ENCODE measurements at regions not wholly inside any gene's neighbourhood (a gene's known extent, or its start where the extent isn't known, plus 50 kb on each side); places are given as distances from the start of the nearest gene placed in this dataset.
"Not testable (repeated sequence)": the region's sequence is repeated elsewhere in the genome, so short reads cannot be mapped to it uniquely, and the experiment has no call there.

DNA sequence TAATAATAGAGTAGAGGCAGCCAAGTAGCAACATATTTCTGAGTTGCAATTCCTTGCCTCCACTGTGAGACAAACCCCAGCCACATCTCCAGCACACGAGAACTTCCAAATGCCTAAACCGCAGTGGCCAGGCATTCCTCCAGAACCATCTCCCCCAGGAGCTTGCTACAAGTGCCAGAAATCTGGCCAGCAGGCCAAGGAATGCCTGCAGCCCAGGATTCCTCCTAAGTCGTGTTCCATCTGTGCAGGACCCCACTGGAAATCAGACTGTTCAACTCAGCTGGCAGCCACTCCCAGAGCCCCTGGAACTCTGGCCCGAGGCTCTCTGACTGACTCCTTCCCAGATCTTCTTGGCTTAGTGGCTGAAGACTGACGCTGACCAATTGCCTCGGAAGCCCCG is 937.2 kb upstream of the HS3ST1 start:
- not testable (repeated sequence) for DNase-seq (ENCODE audit: low read depth in 2 of 2)

DNA sequence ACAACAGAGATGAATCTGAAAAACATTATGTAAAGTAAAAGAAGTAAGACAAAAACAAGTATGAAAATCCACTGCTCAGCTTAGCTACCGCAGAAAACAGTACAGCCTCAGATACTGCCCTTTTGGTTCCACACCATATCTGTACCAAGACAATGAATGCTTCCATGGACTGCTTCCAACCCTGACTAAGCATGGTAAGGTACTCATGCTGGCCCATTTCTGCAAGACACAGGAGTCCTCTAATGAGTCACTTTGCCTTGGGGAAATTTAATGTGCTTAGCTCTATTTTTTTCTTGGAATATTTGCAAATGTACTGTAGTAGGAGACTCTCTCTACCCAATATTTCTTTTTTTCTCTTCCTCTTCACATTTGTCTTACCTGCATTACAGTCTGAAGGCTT is 931.7 kb upstream of the HS3ST1 start:
- DNase-seq (ENCODE audit: low read depth in 2 of 2): no peak

DNA sequence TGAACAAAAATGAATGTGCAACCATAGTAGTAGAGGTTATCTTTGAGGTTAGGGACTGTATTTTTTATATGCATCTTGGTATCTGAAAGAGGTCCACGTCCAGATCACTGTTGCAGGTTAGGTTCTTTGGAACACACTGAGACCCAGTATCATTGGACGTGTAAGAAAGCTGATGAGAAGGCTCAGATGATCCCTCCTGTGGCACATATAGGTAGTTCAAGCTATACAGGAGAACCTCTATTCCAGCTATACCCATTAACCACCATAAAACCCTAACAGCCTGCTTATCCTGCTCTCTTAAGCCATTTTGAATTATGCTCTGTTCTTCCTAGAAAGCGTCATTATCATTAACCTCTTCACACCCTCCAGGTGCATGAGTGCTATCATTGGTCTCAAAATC is 930.7 kb upstream of the HS3ST1 start:
- no peak for DNase-seq (ENCODE audit: low read depth in 2 of 2)

DNA sequence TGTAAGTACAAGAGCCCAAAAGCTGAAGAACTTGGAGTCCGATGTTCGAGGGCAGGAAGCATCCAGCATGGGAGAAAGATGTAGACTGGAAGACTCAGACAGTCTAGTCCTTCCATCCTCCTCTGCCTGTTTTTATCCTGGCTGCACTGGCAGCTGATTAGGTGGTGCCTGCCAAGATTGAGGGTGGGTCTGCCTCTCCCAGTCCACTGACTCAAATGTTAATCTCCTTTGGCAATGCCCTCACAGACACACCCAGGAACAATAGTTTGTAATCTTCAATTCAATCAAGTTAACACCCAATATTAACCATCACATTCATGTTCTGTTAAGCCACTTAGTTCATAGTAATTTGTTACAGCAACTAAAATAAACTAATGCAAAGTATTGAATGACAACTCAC is 904.4 kb upstream of the HS3ST1 start:
- not testable (repeated sequence) for DNase-seq (ENCODE audit: low read depth in 2 of 2)

DNA sequence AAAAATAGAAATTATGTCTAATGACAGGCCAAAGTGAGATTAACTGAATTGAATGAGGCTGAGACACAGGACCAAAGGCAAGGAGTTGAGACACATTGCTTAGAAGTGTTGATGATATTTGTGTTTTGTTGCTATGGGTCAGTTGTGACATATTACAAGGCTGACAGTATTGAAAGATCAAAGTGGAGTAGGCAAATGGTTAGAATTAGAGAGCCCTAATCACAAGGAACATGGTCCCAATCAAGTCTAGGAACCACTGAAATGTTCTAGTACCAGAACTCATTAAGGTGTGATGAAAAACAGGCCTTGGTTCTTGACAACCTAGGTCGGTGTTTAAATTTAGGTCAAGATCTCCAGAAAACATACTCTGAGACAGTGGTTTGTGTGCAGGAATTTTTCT is 896.3 kb upstream of the HS3ST1 start:
- no peak for DNase-seq (ENCODE audit: low read depth in 2 of 2)

DNA sequence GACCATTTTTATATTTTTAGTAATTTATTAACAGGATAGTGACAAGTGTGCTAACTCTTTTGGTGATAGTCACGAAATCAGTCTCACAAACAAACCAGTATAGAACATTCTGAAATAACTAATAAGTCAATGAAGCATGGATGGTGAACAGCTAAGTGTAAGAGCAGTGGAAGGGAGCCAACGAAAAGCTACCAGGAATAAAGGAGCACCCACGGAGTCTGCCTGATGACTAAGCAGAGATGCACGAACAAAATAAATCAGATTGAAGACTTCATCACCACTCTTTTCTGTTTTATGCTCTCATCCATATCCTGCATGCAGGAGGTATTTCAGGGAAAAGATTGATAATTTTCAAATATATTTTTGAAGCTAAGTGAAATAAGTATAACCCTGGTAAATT is 891.1 kb upstream of the HS3ST1 start:
- no peak for DNase-seq (ENCODE audit: low read depth in 2 of 2)

DNA sequence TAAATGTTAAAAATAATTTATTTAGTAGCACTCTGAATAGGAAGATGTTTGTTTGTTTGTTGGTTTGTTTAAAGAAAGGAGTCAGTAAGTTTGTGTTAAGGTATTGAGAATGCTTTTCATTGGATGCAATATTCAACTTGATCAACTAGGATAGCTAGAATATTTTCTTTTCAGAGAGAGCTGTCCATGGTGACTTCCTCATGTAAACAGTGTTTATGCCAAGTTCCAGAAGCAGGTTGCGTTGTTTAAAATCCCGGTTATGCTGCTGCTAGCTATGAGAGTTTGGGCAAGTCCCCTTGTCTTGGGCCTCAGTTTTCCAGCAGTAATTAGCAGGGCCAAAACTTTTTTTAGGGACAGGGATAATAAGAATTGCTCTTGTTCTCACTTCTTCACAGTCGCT is 876.2 kb upstream of the HS3ST1 start:
- no peak for DNase-seq (ENCODE audit: low read depth in 2 of 2)

DNA sequence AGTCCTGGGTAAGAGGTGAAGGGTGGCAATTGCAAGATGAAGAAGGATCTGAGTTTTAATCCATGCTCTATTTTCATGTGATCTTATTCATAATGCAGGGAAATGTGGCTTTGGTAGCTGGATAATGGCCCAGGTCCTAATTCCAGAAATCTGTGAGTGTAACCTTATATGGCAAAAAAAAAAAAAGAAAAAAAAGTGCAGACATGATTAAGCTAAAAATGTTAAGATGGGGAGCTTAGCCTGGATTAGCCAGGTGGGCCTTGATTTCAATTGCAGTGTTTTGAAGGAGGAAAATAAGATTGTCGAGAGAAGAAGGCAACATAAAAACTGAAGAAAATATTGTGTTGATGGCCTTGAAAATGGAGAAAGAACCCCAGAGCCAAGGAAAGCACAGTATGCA is 867.7 kb upstream of the HS3ST1 start:
- DNase-seq (ENCODE audit: low read depth in 2 of 2): no peak

DNA sequence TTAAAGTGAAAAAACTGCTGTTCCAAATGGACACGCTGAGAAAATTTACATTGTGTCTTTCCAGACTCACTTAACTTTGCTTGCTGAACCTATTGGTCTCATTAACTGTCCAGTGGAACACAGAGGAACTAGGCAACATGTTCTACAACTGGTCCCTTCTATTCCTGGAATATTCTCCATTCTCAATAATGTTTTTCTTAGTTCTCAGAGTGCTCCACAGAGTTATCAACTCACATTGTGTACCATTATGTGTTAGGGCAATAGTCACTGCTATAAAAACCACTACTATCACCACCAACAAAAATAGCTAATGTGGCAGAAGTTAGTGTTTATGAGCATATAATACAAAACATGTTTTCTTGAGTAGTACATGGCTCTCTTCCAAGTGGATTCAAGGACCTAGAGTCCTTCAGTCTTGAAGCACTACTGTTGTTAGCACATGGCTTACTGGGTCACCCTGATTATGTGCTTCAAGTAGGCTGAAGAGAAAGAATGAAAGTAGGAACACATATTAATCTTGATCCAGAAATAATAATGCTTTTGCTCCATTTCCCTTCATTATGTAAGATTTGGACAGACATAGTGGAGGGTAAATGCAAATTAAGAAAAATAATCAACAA is 865.3 kb upstream of the HS3ST1 start:
- DNase-seq (ENCODE audit: low read depth in 2 of 2): no peak

DNA sequence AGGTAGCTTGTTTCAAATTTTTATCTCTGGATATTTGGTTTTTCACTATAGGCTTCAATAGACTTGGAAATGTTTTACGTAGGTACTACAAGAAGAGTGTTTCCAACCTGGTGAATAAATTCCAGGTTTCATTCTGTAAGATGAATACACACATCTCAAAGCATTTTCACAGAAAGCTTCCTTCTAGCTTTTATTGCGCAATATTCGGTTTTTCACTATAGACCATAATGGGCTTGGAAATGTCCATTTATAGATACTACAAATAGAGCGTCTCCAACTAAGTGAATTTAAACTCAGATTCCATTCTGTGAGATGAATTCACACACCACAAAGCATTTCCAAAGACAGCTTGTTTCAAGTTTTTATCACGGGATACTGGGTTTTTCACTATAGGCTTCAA is 857.7 kb upstream of the HS3ST1 start:
- no peak for DNase-seq (ENCODE audit: low read depth in 2 of 2)

DNA sequence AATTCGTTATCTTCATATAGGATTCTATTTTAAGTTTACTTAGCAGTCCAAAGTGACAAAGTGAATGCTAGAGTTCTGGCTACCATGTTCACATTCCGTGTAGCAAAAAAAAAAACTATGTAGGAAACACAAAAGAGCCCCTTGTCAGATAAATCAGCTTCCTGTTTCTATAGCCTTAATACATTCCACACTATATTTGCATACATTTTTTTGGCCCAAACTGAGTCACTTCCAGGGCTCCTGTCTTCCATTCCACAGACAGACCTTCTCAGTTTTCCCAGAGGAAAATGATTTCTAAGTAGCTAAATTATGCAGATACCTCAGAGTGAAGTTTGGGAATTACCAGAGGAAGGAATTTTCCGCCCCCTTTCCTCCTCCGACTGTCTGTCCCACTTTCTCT is 841.9 kb upstream of the HS3ST1 start:
- DNase-seq (ENCODE audit: low read depth in 2 of 2): no peak

DNA sequence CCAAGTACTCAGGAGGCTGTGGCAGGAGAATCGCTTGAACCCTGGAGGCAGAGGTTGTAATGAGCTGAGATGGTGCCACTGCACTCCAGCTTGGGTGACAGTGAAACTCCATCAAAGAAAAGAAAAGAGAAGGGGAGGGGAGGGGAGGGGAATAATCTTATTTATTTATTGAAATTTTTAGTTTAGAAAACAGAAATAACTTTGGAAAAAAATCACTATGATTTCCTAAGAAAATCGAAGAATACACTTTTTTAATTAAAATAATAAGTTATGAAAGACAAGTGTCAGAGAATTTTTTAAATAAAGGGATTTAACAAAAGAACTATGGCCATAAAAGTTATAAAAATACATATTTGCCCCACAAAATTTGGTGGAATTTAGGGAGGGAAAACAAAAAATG is 836.9 kb upstream of the HS3ST1 start:
- DNase-seq (ENCODE audit: low read depth in 2 of 2): no peak

DNA sequence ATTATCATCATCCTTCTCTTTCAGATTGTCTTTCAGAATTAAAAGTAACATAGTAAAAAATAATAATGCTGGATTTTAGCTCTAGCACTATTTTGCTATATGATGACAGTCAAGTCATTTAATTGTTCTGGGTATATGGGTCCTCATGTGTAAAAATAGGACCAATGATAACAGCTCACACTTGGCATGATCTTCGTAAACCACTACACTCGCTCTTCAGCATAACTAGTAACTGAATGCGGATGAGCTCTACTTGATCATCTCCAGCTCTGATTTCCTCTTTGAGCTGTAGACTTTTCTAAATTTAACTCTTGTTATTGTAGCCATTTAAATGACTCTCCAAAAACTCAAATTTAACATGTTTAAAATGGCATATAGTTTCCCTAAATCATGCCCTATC is 831.8 kb upstream of the HS3ST1 start:
- no peak for DNase-seq (ENCODE audit: low read depth in 2 of 2)

DNA sequence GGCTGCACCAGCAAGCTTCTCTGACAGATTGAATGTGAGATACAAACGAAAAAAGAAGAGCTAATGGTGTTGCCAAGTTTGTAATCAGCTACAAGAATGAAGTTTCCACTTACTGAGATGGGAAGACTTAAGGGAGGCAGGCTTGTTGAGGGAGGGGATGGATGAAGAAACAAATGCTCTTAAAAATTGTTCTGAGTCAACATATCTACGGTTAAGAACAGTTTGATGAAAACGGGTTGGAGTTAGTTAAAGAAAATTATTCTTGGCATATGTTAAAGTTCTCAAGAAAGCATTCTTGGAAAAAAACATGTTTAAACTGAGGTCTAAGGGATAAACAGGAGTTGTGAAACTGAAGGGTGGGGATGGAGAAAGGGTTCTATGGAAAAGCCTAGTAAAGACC is 816.3 kb upstream of the HS3ST1 start:
- DNase-seq (ENCODE audit: low read depth in 2 of 2): no peak

DNA sequence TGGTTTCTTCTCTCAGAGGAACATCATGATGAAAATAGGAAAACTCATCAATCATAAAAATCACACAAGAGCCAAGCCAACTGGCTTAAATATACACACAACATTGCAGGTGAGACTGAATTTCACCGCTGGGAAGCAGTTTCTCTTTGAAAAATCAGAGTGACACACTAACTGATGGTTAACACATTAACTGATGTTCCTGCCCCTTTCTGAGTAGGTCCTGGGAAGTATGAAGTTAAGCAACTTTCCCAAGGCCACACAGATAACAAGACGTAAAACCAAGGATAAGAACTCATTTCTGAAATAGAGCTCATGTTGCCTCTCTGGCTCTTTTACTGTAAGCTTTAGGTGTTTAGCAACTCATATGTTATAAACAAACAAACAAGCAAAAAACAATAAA is 813.7 kb upstream of the HS3ST1 start:
- DNase-seq (ENCODE audit: low read depth in 2 of 2): no peak

DNA sequence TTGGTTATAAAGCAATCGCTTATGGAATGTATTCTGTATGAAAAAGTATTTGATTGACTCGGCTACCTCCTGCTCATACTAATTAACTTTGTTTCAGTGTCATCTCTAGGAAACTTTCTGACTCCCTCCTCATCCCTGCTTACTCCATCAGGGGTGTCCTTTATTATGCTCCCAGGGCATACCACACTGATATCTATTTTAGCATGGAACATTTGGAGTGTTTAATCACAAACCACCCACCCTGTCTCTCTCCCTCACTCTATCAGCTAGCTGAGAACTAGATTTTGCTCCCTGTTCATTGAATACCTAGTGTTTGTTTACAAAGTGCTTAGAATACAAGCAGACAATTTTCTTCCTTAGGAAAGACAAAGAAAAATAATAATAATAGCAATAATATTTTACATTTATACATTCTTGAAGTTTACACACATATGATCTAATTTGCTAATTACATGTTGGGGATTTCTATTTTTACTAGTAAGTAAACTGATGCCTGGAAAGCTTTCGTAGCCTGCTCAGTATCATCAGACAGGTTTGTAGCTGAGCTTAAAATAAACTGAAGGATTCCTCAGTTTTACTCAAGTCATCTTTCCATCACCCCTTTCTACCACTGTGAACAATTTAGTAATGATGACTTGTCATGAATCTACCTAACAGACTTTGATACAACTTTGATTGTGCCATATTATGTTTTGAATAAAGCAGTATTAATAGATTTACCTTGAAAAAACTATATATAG is 811.4 kb upstream of the HS3ST1 start:
- DNase-seq (ENCODE audit: low read depth in 2 of 2): no peak

DNA sequence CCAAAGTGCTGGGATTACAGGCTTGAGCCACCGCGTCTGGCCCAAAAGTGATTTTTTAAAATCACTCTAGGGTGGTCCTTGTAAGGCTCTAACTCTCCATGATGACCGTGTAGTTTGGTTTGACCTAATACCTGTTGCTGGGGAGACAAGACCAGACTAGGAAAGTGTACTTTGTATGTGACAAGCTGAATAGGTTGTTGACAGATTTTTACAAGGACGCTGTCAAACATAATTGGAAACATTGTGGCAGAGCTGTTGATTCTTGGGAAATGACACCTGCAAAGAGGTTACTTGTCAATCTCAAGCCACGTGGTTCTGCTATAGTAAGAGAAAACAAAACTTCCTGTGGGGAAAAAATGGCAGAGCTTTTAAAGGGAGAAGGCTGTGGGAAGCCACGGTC is 802.4 kb upstream of the HS3ST1 start:
- no peak for DNase-seq (ENCODE audit: low read depth in 2 of 2)

DNA sequence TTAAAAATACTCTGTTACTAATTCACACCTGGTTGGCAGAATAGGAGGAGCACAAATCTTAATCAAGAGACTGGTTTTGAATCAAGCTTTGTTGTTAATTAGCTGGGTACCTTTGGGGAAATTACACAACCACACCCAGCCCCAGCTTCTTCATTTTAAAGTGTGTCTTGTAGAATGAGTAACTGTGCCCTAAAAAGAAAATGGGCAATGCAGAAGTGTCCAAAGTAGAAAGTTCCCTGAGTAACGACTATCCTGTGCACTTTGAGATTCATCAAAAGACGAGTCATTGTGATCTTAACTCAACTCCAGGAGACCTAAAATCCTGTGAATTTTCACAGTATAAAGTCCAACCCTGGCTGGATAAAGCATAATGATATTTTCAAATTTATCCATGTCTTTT is 792.3 kb upstream of the HS3ST1 start:
- DNase-seq (ENCODE audit: low read depth in 2 of 2): no peak

DNA sequence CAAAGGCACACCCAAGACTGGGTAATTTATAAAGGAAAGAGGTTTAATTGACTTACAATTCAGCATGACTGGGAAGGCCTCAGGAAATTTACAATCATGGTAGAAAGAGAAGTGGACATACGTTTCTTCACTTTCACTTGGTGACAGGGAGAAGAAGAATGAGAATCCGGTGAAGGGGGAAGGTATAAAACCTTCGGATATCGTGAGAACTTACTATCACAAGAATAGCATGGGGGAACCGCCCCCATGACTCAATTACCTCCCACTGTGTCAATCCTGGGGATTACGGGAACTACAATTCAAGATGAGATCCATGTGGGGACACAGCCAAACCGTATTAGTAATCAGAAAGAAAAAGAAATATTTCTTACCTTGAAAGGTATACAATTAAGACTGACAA is 782.9 kb upstream of the HS3ST1 start:
- no peak for DNase-seq (ENCODE audit: low read depth in 2 of 2)

DNA sequence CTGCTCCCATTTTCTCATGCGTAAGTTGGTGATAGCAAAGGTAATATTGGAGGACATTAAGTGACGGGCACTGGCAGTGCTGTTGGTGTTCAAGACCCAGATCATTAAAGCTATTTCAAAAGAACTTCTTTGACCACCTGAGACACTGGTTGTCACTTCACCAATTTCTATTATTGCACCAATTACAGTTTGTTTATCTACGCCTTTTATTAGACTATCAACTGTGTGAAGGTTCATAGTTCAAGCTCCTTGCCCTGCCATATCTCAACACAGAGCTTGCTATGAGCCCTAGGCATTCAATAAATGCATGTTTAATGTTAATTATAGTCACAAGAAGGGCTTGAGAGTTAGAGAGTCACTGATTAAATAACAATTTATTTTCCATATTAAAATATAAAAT is 778.7 kb upstream of the HS3ST1 start:
- DNase-seq (ENCODE audit: low read depth in 2 of 2): no peak

DNA sequence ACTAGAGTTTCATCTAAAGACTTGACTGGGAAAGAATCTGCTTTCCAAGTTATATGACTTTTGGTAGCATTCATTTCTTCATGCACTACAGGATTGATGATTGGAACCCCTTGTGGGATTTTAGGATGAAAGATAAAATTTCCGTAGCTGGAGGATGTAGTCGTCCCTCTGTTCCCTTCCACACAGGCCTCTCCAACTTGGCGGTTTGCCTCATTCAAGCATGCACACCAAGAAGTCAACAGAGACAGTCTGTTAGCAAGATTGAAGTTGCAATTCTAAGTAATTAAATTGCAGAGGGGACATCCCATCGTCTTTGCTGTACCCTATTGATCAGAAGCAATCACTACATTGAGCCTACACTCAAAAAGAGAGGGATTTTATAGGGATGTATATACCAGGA is 777.4 kb upstream of the HS3ST1 start:
- no peak for DNase-seq (ENCODE audit: low read depth in 2 of 2)

DNA sequence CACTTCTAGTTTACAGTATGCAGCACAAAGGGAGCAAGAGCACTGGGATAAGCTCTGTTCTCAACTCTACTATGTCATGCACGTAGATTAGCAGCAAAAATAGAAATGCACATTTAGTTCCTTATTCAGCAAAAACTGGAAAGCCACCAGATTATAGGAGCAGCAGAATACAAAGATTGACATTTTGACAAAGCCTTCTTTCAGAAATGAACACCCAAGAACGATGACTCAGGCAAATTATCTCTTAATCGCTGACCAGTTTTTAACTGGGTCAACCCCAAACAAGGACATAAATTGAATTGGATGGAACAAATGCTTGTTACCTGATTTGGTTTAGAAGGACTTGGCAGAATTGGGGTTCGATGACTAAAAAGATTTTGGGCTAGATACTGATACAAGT is 775.3 kb upstream of the HS3ST1 start:
- no peak for DNase-seq (ENCODE audit: low read depth in 2 of 2)

DNA sequence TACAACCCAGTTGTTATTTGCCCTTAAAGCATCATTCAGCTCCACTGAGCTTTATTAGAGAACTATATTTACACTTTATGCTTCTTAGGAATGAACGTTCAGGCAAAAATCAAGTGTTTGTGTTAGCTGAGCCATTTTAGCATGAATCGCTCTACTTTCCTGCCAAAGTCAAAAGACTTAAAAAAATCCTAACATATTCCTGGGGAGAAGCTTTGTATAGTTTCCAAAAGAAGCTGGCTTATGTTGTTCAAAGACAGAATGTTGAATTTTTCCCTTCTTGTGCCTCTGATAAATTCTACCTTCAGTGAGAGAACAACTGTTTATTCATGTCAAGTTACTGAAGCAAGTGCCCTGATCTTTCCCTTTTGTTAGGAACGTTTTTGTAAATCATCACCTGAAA is 771.5 kb upstream of the HS3ST1 start:
- no peak for DNase-seq (ENCODE audit: low read depth in 2 of 2)

DNA sequence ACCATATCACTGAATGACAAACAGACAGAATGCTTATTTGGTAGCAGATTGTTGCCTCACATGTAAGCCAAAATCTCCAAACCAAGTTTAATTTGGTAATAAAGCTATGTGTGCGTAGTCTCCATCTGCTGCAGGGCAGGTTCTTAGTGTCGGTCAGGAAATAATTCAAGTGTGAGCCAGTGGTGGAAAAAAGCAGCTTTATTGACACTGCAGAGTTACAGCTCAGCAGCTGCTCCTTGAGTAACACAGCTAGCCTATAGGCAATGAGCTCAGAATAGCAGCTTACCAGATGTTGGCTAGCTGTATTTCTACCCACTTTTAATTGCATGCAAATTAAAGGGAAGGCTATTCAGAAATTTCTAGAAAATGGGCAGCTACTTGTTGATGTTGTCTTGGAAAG is 757.8 kb upstream of the HS3ST1 start:
- DNase-seq (ENCODE audit: low read depth in 2 of 2): no peak
